AG09319 (cell line): ENCODE measurements at regions not wholly inside any gene's neighbourhood (a gene's known extent, or its start where the extent isn't known, plus 50 kb on each side); places are given as distances from the start of the nearest gene placed in this dataset.

Experiments used
- DNase-seq: peaks from one replicate; pipeline ENCODE4 v3.0.0-alpha.2; 2010; ENCODE audit warnings: low read depth; ENCODE audit errors: extremely low read depth
- TF ChIP-seq, protein P1 (sequence below): IDR thresholded peaks from 2 replicates; pipeline ENCODE4 v1.5.1; 2011; ENCODE audit warnings: low read depth, mild to moderate bottlenecking, inconsistent platforms, low read length, moderate library complexity

- TF ChIP-seq, protein P1, sequence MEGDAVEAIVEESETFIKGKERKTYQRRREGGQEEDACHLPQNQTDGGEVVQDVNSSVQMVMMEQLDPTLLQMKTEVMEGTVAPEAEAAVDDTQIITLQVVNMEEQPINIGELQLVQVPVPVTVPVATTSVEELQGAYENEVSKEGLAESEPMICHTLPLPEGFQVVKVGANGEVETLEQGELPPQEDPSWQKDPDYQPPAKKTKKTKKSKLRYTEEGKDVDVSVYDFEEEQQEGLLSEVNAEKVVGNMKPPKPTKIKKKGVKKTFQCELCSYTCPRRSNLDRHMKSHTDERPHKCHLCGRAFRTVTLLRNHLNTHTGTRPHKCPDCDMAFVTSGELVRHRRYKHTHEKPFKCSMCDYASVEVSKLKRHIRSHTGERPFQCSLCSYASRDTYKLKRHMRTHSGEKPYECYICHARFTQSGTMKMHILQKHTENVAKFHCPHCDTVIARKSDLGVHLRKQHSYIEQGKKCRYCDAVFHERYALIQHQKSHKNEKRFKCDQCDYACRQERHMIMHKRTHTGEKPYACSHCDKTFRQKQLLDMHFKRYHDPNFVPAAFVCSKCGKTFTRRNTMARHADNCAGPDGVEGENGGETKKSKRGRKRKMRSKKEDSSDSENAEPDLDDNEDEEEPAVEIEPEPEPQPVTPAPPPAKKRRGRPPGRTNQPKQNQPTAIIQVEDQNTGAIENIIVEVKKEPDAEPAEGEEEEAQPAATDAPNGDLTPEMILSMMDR: no peak
- no peak for DNase-seq
These were observed 343.5 kb upstream of the TMEM132C start for GRCh38 chr12:127923501-127923900.

DNA sequence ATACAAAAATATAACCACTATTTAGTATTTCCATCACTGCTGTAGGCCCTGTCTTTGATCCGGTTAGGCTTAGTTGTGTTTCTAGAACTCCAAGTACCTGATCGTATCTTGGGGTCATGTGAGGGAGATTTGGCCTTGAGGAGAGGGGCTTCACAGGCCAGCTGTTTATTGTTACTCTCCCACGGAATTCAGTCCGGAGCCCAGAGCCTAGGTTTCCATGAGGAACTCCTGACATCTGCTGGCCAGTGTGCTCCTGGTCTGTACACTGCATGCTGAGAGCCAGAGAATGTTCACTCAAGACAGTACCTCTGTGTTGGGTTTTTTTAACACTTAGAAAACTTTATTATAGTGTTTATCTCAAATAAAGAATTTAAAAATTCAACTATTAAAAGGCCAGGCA lies 341.0 kb upstream of the TMEM132C start:
- no peak for DNase-seq
- TF ChIP-seq, protein P1: peak; percentile 46

- TF ChIP-seq, protein P1: no peak
These were observed 338.8 kb upstream of the TMEM132C start for GRCh38 chr12:127928178-127928577.

DNA sequence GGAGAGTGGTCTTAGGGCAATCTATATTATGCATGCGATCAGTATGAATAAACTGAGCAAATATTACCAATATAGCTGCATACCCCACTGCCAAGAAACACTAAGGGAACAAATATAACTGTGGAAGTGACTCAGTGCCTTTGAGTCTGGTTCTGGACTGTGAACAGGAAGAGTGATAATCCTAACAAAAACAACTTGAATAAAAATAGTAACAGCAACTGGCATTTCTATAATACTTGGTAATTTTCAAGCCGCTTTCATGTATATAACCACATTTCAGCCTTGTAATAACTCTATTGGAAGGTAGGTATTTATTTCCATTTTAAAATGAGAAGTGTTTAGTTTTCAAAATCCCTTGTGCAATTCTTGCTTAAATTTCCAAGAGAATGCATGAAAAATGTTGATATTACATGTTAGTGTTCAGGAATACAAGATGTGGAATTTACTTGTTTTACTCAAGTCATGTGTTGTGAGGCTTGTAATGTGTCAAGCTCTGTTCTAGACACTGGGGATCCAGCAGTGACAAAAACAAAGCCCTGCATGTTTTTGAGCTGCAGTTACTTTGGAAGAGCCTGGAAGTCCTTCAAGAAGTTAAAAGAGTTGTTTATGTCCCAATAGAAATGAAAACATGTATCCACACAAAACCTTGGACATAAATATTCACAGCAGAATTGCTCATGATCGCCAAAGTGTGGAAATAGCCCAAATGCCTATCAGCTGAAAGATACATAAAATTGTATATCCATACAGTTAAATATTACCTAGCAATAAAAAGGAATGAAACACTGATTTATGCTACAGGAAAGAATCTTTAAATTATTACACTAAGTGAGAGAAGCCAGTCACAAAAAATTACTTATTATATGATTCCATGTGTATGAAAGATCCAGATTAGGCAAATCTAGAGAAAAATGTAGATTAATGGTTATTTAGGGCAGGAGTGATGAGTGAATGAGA lies 338.1 kb upstream of the TMEM132C start:
- TF ChIP-seq, protein P1: no peak
- no peak for DNase-seq

More at GRCh38 chr12:127928178-127928577, 338.8 kb upstream of the TMEM132C start:
- DNase-seq: no peak

DNA sequence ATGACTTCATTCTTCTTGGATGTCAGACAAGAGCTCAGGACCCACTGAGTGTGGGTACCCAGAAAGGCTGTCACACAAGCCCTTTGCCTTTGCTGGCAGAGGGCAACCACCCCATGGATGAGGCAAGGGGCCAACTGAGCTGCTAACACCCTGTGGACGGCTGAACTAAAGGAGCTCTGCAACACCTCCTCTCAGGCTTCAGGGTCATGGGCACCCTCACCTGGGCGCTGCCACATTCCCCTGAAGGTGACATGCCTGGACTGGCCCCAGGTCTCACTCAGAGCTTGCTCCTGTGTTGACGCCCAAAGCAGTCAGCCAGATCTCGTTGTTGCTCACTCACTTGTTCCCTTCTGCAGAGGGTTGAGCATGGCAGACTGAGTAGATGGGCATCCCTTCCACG lies 336.8 kb upstream of the TMEM132C start:
- TF ChIP-seq, protein P1: no peak
- DNase-seq: no peak

- TF ChIP-seq, protein P1: no peak
- no peak for DNase-seq
These were observed 332.6 kb upstream of the TMEM132C start for GRCh38 chr12:127934409-127934808.

GRCh38 chr12:127936463-127936862 lies 330.5 kb upstream of the TMEM132C start:
- TF ChIP-seq, protein P1: no peak
- no peak for DNase-seq
